Amygdala (tissue), 56 donors: ENCODE measurements at regions not wholly inside any gene's neighbourhood (a gene's known extent, or its start where the extent isn't known, plus 50 kb on each side); places are given as distances from the start of the nearest gene placed in this dataset.

Source experiments
- DNase-seq, 56 donors: peaks; one replicate each; lab custom pipeline; 2025; lab: John Stamatoyannopoulos, UW

GRCh38 chr18:72372076-72372475 is 172.1 kb downstream of the CBLN2 start:
- DNase-seq, result no peak

- DNase-seq, result no peak
These were observed 175.8 kb downstream of the CBLN2 start for GRCh38 chr18:72368308-72368707.

- DNase-seq, result no peak
These were observed 183.5 kb downstream of the CBLN2 start for GRCh38 chr18:72360634-72361033.

GRCh38 chr18:72342933-72343332 is 201.2 kb downstream of the CBLN2 start:
- no peak for DNase-seq

DNA sequence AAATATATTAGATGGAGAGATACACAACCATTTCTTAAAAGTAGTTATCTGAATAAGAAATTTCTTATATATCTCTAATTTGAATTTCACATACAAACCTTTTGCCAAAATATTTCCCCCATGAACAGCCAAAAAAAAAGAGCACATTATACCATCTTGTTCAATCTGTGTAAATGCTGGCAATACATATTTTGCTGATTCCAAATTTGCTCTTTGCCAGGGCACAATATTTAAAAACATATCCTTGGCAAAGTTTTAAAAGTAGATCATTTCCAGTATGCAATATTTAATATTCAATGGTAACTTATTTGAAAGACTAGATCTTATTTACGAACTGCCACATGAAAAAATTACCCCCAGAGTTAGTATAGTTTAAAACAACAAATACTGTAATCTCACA is 204.2 kb downstream of the CBLN2 start:
- no peak for DNase-seq

- DNase-seq, result no peak
These were observed 207.4 kb downstream of the CBLN2 start for GRCh38 chr18:72336786-72337185.

DNA sequence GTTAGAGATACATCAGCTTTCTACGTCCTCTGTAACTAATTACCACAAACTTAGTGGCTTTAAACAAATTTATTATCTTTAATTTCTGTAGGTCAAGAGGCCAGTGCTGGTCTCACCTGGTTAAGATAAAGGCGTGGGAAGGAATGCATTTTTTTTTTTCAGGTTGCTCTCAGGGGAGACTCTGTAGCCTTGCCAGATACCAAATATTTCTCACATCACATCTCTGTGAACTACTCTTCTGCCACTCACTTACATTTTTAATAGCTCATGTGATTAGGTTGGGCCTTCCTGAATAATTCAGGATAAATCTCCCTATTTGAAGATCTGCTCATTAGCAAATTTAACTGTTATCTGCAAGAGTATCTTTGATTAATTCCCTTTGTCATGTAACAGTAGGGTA is 214.6 kb downstream of the CBLN2 start:
- no peak for DNase-seq

DNA sequence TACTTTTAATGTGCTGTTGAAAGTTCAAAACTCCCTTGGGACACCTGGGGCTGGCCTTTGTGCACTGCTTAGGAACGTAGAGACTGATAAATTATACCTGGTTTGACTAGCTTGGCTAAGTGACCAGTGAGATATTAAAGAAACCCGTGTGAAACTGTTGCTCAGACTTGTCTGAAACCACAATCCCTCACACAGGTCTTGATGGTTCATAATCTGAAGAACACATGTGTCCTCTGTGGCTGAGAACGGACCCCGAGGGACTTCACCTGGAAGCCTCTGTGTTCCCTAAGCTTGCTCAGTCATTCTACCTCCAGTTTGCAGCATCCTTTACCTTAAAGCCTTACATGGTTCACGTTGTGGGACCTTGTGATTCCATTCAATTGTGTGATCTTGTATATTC is 218.8 kb downstream of the CBLN2 start:
- no peak for DNase-seq

DNA sequence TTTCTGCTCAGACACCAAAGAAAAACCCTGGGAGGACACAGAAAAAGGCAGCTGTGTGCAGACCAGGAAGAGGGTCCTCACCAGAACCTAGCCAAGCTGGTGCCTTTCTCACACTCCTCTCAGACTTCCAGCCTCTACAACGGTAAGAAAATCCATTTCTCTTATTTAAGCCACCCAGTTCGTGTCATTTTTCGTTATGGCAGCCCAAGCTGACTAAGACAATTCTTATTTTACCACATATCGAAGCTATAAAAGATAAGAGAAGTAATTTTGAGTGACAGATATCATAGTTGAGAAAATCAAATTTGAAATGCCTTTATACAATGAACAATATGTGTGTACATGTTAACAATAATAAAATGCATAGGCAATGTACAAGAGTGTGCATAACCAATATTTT is 219.5 kb downstream of the CBLN2 start:
- no peak for DNase-seq

DNA sequence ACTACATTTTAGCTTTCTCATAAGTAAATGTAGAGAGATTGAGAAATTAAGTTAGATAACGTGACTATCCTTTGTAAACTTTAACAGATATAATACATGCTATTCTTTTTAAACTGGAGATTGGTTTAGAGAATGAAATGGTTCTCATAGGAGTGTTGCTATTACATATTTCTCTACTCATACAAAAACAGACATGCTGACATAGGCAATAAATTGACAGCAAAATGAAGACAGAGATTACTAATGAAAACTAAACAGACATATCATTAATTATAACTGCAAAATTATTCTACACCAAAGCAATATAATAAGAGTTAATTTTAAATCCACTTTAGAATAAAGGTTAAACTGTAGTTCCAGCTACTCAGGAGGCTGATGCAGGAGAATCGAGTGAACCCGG is 227.6 kb downstream of the CBLN2 start:
- DNase-seq, result no peak

- DNase-seq, result no peak
These were observed 260.8 kb downstream of the CBLN2 start for GRCh38 chr18:72283148-72283925.

- no peak for DNase-seq
These were observed 271.1 kb downstream of the CBLN2 start for GRCh38 chr18:72273025-72273424.

DNA sequence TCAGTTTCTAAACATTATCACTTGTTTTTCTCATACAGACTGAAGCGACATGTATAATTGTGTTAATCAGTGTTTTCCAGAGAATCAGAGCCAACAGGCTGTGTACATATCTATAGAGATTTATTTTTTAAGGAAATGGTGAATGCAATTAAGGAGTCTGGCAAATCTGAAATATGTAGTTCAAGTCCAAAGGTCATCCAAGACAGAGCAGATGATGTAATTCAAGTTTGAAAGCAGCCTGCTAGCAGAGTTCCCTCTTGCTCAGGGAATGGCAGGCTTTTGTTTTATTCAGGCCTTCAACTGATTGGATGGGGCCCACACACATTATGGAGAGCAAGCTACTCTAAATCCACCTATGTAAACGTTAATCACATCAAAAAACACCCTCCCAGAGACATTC is 282.6 kb downstream of the CBLN2 start:
- DNase-seq, result no peak

- no peak for DNase-seq
These were observed 298.1 kb downstream of the CBLN2 start for GRCh38 chr18:72246076-72246475.

GRCh38 chr18:72235422-72235821 is 308.7 kb downstream of the CBLN2 start:
- DNase-seq, result no peak

- DNase-seq, result no peak
These were observed 311.0 kb downstream of the CBLN2 start for GRCh38 chr18:72233106-72233505.

DNA sequence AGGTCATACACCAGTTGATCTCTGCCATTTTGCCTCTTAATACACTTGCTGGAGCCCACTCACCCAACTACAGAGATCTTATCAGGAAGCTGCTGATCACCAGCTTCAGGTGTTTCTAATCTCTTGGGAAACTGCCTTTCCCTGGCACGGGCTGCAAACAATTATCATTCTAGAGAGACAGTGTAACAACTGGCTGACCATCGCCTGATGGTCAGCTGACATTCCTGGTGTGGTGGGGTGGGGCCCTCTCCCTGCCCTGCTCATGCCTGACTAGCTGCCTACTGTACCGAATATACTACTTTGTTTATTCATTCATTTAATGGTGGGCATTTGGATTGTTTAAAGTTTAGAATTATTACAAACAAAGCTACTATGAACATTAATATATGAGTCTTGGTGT is 311.5 kb downstream of the CBLN2 start:
- no peak for DNase-seq

GRCh38 chr18:72225958-72226357 is 318.2 kb downstream of the CBLN2 start:
- no peak for DNase-seq

DNA sequence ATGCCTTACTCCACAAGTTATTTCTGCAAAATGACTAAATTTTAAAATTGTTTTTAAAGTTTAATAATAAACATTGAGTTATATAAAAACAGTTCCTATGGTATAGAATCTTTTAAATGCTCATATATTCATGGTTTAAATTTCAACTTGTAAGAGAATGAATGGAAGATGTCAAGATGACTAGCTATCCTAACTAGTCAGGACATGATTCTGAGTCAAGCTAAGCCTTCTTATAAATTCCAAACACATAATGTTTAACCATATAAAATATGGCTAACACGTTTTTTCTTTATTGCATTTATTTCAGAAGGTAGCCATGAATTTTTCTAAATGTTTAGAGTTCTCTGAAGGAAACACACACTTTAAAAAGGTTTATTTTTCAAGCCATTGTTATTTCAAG is 320.4 kb downstream of the CBLN2 start:
- no peak for DNase-seq

DNA sequence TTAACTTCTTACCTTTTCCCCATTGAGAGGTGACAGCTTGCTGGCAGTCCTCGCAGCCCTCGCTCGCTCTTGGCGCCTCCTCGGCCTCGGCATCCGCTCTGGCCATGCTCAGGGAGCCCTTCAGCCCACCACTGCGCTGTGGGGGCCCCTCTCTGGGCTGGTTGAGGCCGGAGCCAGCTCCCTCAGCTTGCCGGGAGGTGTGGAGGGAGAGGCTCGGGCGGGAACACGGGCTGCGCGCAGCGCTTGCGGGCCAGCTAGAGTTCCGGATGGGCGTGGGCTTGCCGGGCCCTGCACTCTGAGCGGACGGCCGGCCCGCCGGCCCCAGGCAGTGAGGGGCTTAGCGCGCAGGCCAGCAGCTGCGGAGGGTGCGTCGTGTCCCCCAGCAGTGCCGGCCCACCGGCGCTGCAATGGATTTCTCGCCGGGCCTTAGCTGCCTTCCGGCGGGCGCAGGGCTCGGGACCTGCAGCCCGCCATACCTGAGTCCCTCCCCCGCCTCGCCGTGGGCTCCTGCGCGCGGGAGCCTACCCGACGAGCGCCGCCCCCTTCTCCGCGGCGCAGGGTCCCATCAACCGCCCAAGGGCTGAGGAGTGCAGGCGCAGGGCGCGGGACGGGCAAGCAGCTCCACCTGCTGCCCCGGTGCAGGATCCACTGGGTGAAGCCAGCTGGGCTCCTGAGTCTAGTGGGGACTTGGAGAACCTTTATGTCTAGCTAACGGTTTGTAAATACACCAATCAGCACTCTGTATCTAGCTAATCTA is 335.0 kb downstream of the CBLN2 start:
- DNase-seq, result no peak

DNA sequence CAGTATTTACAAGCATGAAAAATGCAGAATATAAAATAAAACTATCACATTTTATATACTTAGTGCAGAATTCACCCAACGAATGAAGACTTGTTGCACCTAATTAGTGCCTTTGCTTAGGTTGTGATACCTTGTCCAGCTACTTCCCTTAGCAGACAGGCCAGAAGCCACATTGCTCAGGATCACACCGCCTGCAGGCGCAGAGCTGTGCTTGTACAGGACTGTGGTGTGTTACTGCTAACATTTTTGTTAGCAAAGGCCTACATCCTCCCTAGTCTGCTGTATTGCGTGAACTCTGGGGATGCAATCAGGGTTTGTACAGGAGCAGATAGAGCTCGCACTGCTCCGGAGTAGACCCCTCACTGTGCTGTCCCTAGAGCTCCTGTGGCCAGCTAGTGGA is 336.9 kb downstream of the CBLN2 start:
- DNase-seq, result no peak

- no peak for DNase-seq
These were observed 337.3 kb downstream of the CBLN2 start for GRCh38 chr18:72206814-72207213.
